ENCODE measurements at regions not wholly inside any gene's neighbourhood (a gene's known extent, or its start where the extent isn't known, plus 50 kb on each side); places are given as distances from the start of the nearest gene placed in this dataset.

DNA sequence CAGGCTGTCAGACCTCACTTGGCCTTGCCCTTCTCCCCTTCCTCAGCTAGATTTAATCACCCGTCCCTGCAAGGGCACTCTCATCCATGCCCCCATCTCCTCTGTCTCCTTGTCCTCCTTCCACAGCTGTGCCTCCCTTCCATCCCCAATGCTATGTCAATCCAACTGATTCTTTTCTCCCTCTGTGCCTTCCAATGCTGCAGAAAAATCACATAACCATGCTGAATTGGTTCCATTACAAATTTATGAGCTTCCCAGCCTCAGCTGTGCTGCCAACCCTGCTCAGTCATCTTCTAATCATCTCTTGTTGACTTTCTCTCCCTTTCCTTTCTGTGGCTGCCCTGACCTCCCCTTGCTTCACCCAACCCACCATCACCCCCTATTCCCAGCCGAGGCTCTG is 56.3 kb upstream of the PIRT start:
- Histone ChIP-seq H3K36me3 (no peaks in the 10 kb centered on the region), H3K4me1 (no peaks in the 10 kb centered on the region), H3K27ac (no peak overlapping the region), H3K9me3 (no peaks in the 10 kb centered on the region), H3K27me3 (no peaks in the 10 kb centered on the region), H3K4me3 (no peak overlapping the region)
- no peak for TF ChIP-seq POLR2A (IDR thresholded peaks at IDR 0.05)
- no peak for TF ChIP-seq POLR2AphosphoS5 (IDR thresholded peaks at IDR 0.05)
- TF ChIP-seq, protein P1, sequence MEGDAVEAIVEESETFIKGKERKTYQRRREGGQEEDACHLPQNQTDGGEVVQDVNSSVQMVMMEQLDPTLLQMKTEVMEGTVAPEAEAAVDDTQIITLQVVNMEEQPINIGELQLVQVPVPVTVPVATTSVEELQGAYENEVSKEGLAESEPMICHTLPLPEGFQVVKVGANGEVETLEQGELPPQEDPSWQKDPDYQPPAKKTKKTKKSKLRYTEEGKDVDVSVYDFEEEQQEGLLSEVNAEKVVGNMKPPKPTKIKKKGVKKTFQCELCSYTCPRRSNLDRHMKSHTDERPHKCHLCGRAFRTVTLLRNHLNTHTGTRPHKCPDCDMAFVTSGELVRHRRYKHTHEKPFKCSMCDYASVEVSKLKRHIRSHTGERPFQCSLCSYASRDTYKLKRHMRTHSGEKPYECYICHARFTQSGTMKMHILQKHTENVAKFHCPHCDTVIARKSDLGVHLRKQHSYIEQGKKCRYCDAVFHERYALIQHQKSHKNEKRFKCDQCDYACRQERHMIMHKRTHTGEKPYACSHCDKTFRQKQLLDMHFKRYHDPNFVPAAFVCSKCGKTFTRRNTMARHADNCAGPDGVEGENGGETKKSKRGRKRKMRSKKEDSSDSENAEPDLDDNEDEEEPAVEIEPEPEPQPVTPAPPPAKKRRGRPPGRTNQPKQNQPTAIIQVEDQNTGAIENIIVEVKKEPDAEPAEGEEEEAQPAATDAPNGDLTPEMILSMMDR (IDR thresholded peaks at IDR 0.05): no peak
- no peak for DNase-seq (ENCODE audit: low spot score in 2 of 2)
- intact Hi-C loops (cut with DNase I; ENCODE audit: low total_unique reads): no loop called here

DNA sequence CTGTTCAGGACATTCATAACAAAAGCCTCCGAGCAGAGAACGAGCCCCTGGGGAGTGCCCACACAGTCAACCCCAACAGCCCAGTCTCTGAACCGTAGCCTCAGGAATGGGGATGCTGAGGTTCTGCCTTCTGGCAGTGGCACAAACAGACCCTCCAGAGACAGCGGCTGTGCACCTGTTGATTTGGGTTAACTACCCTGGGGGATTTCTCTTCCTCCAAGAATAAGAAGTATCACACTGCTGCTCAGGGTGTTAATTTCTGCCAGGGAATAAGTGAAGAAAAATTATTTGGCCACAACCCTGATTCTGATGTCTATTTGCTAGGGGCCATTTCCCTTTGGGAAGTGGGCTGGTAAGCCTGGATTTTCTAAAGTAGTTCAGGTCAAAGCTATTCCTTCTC is 51.0 kb upstream of the PIRT start:
- no peak for DNase-seq (ENCODE audit: low spot score in 2 of 2)
- H3K4me1 ChIP-seq: no peaks in the 10 kb centered on the region
- H3K27me3 ChIP-seq: no peaks in the 10 kb centered on the region
- H3K36me3 ChIP-seq: no peaks in the 10 kb centered on the region
- H3K4me3 ChIP-seq: no peak overlapping the region
- TF ChIP-seq POLR2A (IDR thresholded peaks at IDR 0.05): no peak
- intact Hi-C loops (cut with DNase I; ENCODE audit: low total_unique reads): no loop called here
- no peaks in the 10 kb centered on the region for H3K9me3 ChIP-seq
- no peak overlapping the region for H3K27ac ChIP-seq
